ENCODE measurements at regions not wholly inside any gene's neighbourhood (a gene's known extent, or its start where the extent isn't known, plus 50 kb on each side); places are given as distances from the start of the nearest gene placed in this dataset.

- TF ChIP-seq MAZ (IDR thresholded peaks at IDR 0.05; ENCODE audit: borderline replicate concordance, low read depth, low read length) (no peak), CTCF (IDR thresholded peaks at IDR 0.05) (no peak), RCOR1 (IDR thresholded peaks at IDR 0.05; ENCODE audit: low read depth, low read length) (no peak), E2F6 (IDR thresholded peaks at IDR 0.05; ENCODE audit: borderline replicate concordance, low read depth) (no peak), NPAS2 (CRISPR knock-in tag; IDR thresholded peaks at IDR 0.05; ENCODE audit: borderline replicate concordance) (no peak)
These were observed 49.9 kb upstream of the SHB start for GRCh38 chr9:38118862-38119438.

Measured in A549 (cell line).